Neuronal stem cell (in vitro differentiated cells): ENCODE measurements at regions not wholly inside any gene's neighbourhood (a gene's known extent, or its start where the extent isn't known, plus 50 kb on each side); places are given as distances from the start of the nearest gene placed in this dataset.
A peak's percentile ranks its signal among the peaks of the same experiment; 100 is the strongest.

Experiments used
- DNase-seq: peaks from one replicate; pipeline ENCODE4 v3.0.0-alpha.2; 2013; ENCODE audit warnings: low spot score
- H2AFZ ChIP-seq: one replicate; pipeline ENCODE4 v1.6.1; 2013; ENCODE audit warnings: mild to moderate bottlenecking, low read length, inconsistent platforms
- H2AK5ac ChIP-seq: 2 replicates; pipeline ENCODE4 v1.6.1; 2013; ENCODE audit warnings: low read depth, mild to moderate bottlenecking, inconsistent platforms, low read length, moderate library complexity, mixed read lengths
- H2BK120ac ChIP-seq: 2 replicates; pipeline ENCODE4 v1.6.1; 2013; ENCODE audit warnings: low read depth, mild to moderate bottlenecking, inconsistent platforms, low read length, moderate library complexity, mixed read lengths
- H2BK12ac ChIP-seq: one replicate; pipeline ENCODE4 v1.6.1; 2013; ENCODE audit warnings: low read length, inconsistent platforms
- H2BK15ac ChIP-seq: 2 replicates; pipeline ENCODE4 v1.6.1; 2013; ENCODE audit warnings: mild to moderate bottlenecking, low read length, inconsistent platforms, mixed read lengths
- H2BK5ac ChIP-seq: one replicate; pipeline ENCODE4 v1.6.1; 2013; ENCODE audit warnings: inconsistent platforms, mild to moderate bottlenecking, low read length, moderate library complexity
- H3K14ac ChIP-seq: one replicate; pipeline ENCODE4 v1.6.1; 2013; ENCODE audit warnings: low read length, inconsistent platforms
- H3K18ac ChIP-seq: 2 replicates; pipeline ENCODE4 v1.6.1; 2013; ENCODE audit warnings: low read length, inconsistent platforms
- H3K23ac ChIP-seq: 2 replicates; pipeline ENCODE4 v1.6.1; 2013; ENCODE audit warnings: low read depth, mild to moderate bottlenecking, mixed read lengths, low read length, inconsistent platforms; ENCODE audit not compliant: poor library complexity
- H3K27ac ChIP-seq: replicated peaks from 3 replicates; pipeline ENCODE4 v1.5.1; 2013; ENCODE audit warnings: low read length, inconsistent platforms
- H3K27me3 ChIP-seq, 3 experiments: 2 replicates each; pipeline ENCODE4 v1.6.1; 2013; ENCODE audit warnings: low read length in 3 of 3, mild to moderate bottlenecking in 2 of 3, inconsistent platforms in 1 of 3, low read depth in 1 of 3, mixed read lengths in 1 of 3, moderate library complexity in 1 of 3; ENCODE audit not compliant: control insufficient read depth in 3 of 3, insufficient read depth in 3 of 3
- H3K36me3 ChIP-seq, 2 donors: replicated peaks in 1 of 2; 2 replicates each; pipeline ENCODE4 v1.6.1; 2013; ENCODE audit warnings: low read length in 2 of 2; ENCODE audit not compliant: control insufficient read depth in 2 of 2, insufficient read depth in 2 of 2
- H3K4ac ChIP-seq: 2 replicates; pipeline ENCODE4 v1.6.1; 2013; ENCODE audit warnings: inconsistent platforms, mild to moderate bottlenecking, low read length, moderate library complexity
- H3K4me1 ChIP-seq, 2 donors: 1 replicate in 1 of 2; 2 replicates in 1 of 2; pipeline ENCODE4 v1.6.1; 2013; ENCODE audit warnings: low read length in 2 of 2, low read depth in 1 of 2; ENCODE audit not compliant: control insufficient read depth in 2 of 2, insufficient read depth in 1 of 2
- H3K4me2 ChIP-seq: one replicate; pipeline ENCODE4 v1.6.1; 2013; ENCODE audit warnings: mild to moderate bottlenecking, low read length, inconsistent platforms; ENCODE audit not compliant: insufficient read depth, poor library complexity, severe bottlenecking
- H3K4me3 ChIP-seq, 2 donors: 2 replicates each; pipeline ENCODE4 v1.5.1; 2013; ENCODE audit warnings: low read length in 2 of 2, mild to moderate bottlenecking in 2 of 2, inconsistent platforms in 1 of 2, moderate library complexity in 1 of 2
- H3K79me1 ChIP-seq: one replicate; pipeline ENCODE4 v1.6.1; 2013; ENCODE audit warnings: low read depth, mild to moderate bottlenecking, inconsistent platforms, low read length, moderate library complexity
- H3K9ac ChIP-seq: one replicate; pipeline ENCODE4 v1.6.1; 2013; ENCODE audit warnings: mild to moderate bottlenecking, low read depth, low read length, inconsistent platforms; ENCODE audit not compliant: poor library complexity
- H3K9me3 ChIP-seq, 2 donors: replicated peaks in 1 of 2; 2 replicates each; pipeline versions ENCODE3 to v1.6.1; 2013; ENCODE audit warnings: low read length in 2 of 2, mild to moderate bottlenecking in 2 of 2, inconsistent platforms in 1 of 2, low read depth in 1 of 2, mixed read lengths in 1 of 2, moderate library complexity in 1 of 2; ENCODE audit not compliant: control insufficient read depth in 2 of 2, insufficient read depth in 1 of 2
- H4K8ac ChIP-seq: one replicate; pipeline ENCODE4 v1.6.1; 2013; ENCODE audit warnings: low read depth, mild to moderate bottlenecking, inconsistent platforms, low read length, moderate library complexity
- H4K91ac ChIP-seq: one replicate; pipeline ENCODE4 v1.6.1; 2013; ENCODE audit warnings: low read length, low read depth, mild to moderate bottlenecking, inconsistent platforms; ENCODE audit not compliant: poor library complexity
- WGBS, 2 donors: extraction: QIAGEN DNeasy Blood & Tissue Kit; methylation state at CpG; one replicate each; pipeline ENCODE4 v1.1.7; 2013; ENCODE audit warnings: missing lambda C conversion rate in 2 of 2, mixed read lengths in 1 of 2; ENCODE audit not compliant: insufficient read length in 2 of 2, insufficient replicate concordance in 1 of 2; ENCODE audit errors: extremely low coverage in 2 of 2; 5-methylcytosine and 5-hydroxymethylcytosine counted together

- no peak overlapping the region for H2BK5ac ChIP-seq
- H4K91ac ChIP-seq: no peak overlapping the region
- H3K36me3 ChIP-seq: no peaks in the 10 kb centered on the region
- no peak overlapping the region for H2AFZ ChIP-seq
- DNase-seq: no peak
- peaks cover 3 to 4% of the 10 kb centered on the region in 2 donors for H3K4me1 ChIP-seq
- no peaks in the 10 kb centered on the region for H3K9me3 ChIP-seq
- H3K23ac ChIP-seq: no peak overlapping the region
- H3K18ac ChIP-seq: no peak overlapping the region
- no peak overlapping the region for H2AK5ac ChIP-seq
- no peak overlapping the region for H2BK120ac ChIP-seq
- no peak overlapping the region for H3K9ac ChIP-seq
- no peak overlapping the region for H3K14ac ChIP-seq
- WGBS, 2 donors: no CpG with 5 or more reads among the region's 6 CpGs
- H3K4me3 ChIP-seq: no peak overlapping the region
- H3K27ac ChIP-seq: no peak overlapping the region
- no peak overlapping the region for H3K4ac ChIP-seq
- no peaks in the 10 kb centered on the region for H3K27me3 ChIP-seq
- H3K79me1 ChIP-seq: no peaks in the 10 kb centered on the region
- no peak overlapping the region for H2BK12ac ChIP-seq
- H4K8ac ChIP-seq: no peak overlapping the region
- H3K4me2 ChIP-seq: no peak overlapping the region
- H2BK15ac ChIP-seq: no peak overlapping the region
Observed at GRCh38 chr9:96079779-96080178, 204.3 kb downstream of the ERCC6L2 start.

- Histone ChIP-seq H3K9me3 (no peaks in the 10 kb centered on the region), H2AK5ac (no peak overlapping the region), H3K4me2 (no peak overlapping the region), H3K27me3 (no peaks in the 10 kb centered on the region), H2BK120ac (no peak overlapping the region), H3K4me1 (peaks cover 3 to 4% of the 10 kb centered on the region in 2 donors), H3K36me3 (no peaks in the 10 kb centered on the region), H3K9ac (no peak overlapping the region), H3K4ac (no peak overlapping the region), H2BK5ac (no peak overlapping the region), H2BK12ac (no peak overlapping the region), H3K4me3 (no peak overlapping the region), H3K27ac (no peak overlapping the region), H4K91ac (no peak overlapping the region), H2BK15ac (no peak overlapping the region), H3K23ac (no peak overlapping the region), H3K14ac (no peak overlapping the region), H4K8ac (no peak overlapping the region), H3K18ac (no peak overlapping the region), H2AFZ (peak overlapping the region; percentile 42), H3K79me1 (no peaks in the 10 kb centered on the region)
- DNase-seq: no peak
- no CpG with 5 or more reads among the region's 4 CpGs for WGBS, 2 donors
Observed at GRCh38 chr9:96078897-96079490, 203.5 kb downstream of the ERCC6L2 start.

GRCh38 chr9:96075757-96076156 is 200.3 kb downstream of the ERCC6L2 start:
- no CpG with 5 or more reads among the region's 5 CpGs for WGBS, 2 donors
- H3K4me2 ChIP-seq: no peak overlapping the region
- no peak for DNase-seq

GRCh38 chr9:96075111-96075510 is 199.6 kb downstream of the ERCC6L2 start:
- Histone ChIP-seq H3K9me3 (no peaks in the 10 kb centered on the region), H2BK120ac (no peak overlapping the region), H3K79me1 (no peaks in the 10 kb centered on the region), H3K4me2 (no peak overlapping the region), H3K18ac (no peak overlapping the region), H4K91ac (no peak overlapping the region), H2BK5ac (no peak overlapping the region), H3K27me3 (no peaks in the 10 kb centered on the region), H3K4ac (no peak overlapping the region), H3K14ac (no peak overlapping the region), H4K8ac (no peak overlapping the region), H3K27ac (no peak overlapping the region), H2BK15ac (no peak overlapping the region), H2AFZ (no peak overlapping the region), H2AK5ac (no peak overlapping the region), H3K4me3 (no peak overlapping the region), H3K4me1 (peaks cover 5 to 7% of the 10 kb centered on the region in 2 donors), H3K9ac (no peak overlapping the region), H3K36me3 (no peaks in the 10 kb centered on the region), H2BK12ac (no peak overlapping the region), H3K23ac (no peak overlapping the region)
- no peak for DNase-seq
- no CpG with 5 or more reads among the region's 6 CpGs for WGBS, 2 donors

More at GRCh38 chr9:96075757-96076156, 200.3 kb downstream of the ERCC6L2 start:
- no peak overlapping the region for H3K27ac ChIP-seq
- H2AFZ ChIP-seq: no peak overlapping the region
- no peak overlapping the region for H3K14ac ChIP-seq
- no peaks in the 10 kb centered on the region for H3K36me3 ChIP-seq
- H3K4me3 ChIP-seq: no peak overlapping the region
- H3K9ac ChIP-seq: no peak overlapping the region
- H3K23ac ChIP-seq: no peak overlapping the region
- H2BK12ac ChIP-seq: no peak overlapping the region
- peaks cover 5 to 7% of the 10 kb centered on the region in 2 donors for H3K4me1 ChIP-seq
- H3K18ac ChIP-seq: no peak overlapping the region
- no peak overlapping the region for H4K8ac ChIP-seq
- H4K91ac ChIP-seq: no peak overlapping the region
- no peak overlapping the region for H2BK15ac ChIP-seq
- no peak overlapping the region for H3K4ac ChIP-seq
- H2BK5ac ChIP-seq: no peak overlapping the region
- no peaks in the 10 kb centered on the region for H3K27me3 ChIP-seq
- H2AK5ac ChIP-seq: no peak overlapping the region
- H2BK120ac ChIP-seq: no peak overlapping the region
- no peaks in the 10 kb centered on the region for H3K9me3 ChIP-seq
- no peaks in the 10 kb centered on the region for H3K79me1 ChIP-seq
